ENCODE measurements at regions not wholly inside any gene's neighbourhood (a gene's known extent, or its start where the extent isn't known, plus 50 kb on each side); places are given as distances from the start of the nearest gene placed in this dataset.

- DNase-seq = peak; percentile 14 to 40
Observed at GRCh38 chr5:74337254-74337983, 303.1 kb downstream of the ENC1 start.

- DNase-seq = no peak
Observed at GRCh38 chr5:74336297-74336696, 304.2 kb downstream of the ENC1 start.

GRCh38 chr5:74334762-74335384, 305.7 kb downstream of the ENC1 start:
- DNase-seq = no peak

- peak in 1 of 2 donors; percentile 14 for DNase-seq
Observed at GRCh38 chr5:74334062-74334761, 306.3 kb downstream of the ENC1 start.

- DNase-seq = no peak
Observed at GRCh38 chr5:74333430-74333829, 307.1 kb downstream of the ENC1 start.

- no peak for DNase-seq
Observed at GRCh38 chr5:74332682-74333081, 307.8 kb downstream of the ENC1 start.

- no peak for DNase-seq
Observed at GRCh38 chr5:74332006-74332405, 308.5 kb downstream of the ENC1 start.

GRCh38 chr5:74328221-74328630, 312.3 kb downstream of the ENC1 start:
- no peak for DNase-seq

GRCh38 chr5:74327339-74327685, 313.2 kb downstream of the ENC1 start:
- no peak for DNase-seq

GRCh38 chr5:74326571-74327338, 313.8 kb downstream of the ENC1 start:
- DNase-seq = peak in 1 of 2 donors; percentile 47

- no peak for DNase-seq
Observed at GRCh38 chr5:74325866-74326265, 314.7 kb downstream of the ENC1 start.

GRCh38 chr5:74324556-74324955, 316.0 kb downstream of the ENC1 start:
- DNase-seq = no peak

GRCh38 chr5:74322944-74323343, 317.6 kb downstream of the ENC1 start:
- DNase-seq = no peak

GRCh38 chr5:74322191-74322590, 318.3 kb downstream of the ENC1 start:
- DNase-seq = no peak

- peak in 1 of 2 donors; percentile 29 for DNase-seq
Observed at GRCh38 chr5:74321326-74321725, 319.2 kb downstream of the ENC1 start.

- DNase-seq = no peak
Observed at GRCh38 chr5:74320526-74320925, 320.0 kb downstream of the ENC1 start.

- no peak for DNase-seq
Observed at GRCh38 chr5:74319076-74319475, 321.5 kb downstream of the ENC1 start.

GRCh38 chr5:74316064-74316603, 324.4 kb downstream of the ENC1 start:
- DNase-seq = peak; percentile 14 to 65

GRCh38 chr5:74314906-74315305, 325.6 kb downstream of the ENC1 start:
- DNase-seq = no peak

GRCh38 chr5:74313896-74314295, 326.6 kb downstream of the ENC1 start:
- no peak for DNase-seq

GRCh38 chr5:74312746-74313145, 327.8 kb downstream of the ENC1 start:
- no peak for DNase-seq

- no peak for DNase-seq
Observed at GRCh38 chr5:74311961-74312360, 328.6 kb downstream of the ENC1 start.
